ENCODE measurements at regions not wholly inside any gene's neighbourhood (a gene's known extent, or its start where the extent isn't known, plus 50 kb on each side); places are given as distances from the start of the nearest gene placed in this dataset.

GRCh38 chr9:129406278-129407225 lies 214.3 kb downstream of the C9orf50 start:
- no peak for ATAC-seq (ENCODE audit: low FRiP score in 2 of 2)
- Histone ChIP-seq H3K9me3 (no peaks in the 10 kb centered on the region), H3K27me3 (no peaks in the 10 kb centered on the region), H3K36me3 (no peaks in the 10 kb centered on the region), H3K4me1 (peaks cover 5 to 13% (median 9%) of the 10 kb centered on the region in 4 donors), H3K4me3 (no peak overlapping the region), H3K27ac (no peak overlapping the region)
- WGBS, 2 donors = 72 to 78% methylated on average over 20 to 25 of the region's 25 CpGs
- TF ChIP-seq, protein P1, sequence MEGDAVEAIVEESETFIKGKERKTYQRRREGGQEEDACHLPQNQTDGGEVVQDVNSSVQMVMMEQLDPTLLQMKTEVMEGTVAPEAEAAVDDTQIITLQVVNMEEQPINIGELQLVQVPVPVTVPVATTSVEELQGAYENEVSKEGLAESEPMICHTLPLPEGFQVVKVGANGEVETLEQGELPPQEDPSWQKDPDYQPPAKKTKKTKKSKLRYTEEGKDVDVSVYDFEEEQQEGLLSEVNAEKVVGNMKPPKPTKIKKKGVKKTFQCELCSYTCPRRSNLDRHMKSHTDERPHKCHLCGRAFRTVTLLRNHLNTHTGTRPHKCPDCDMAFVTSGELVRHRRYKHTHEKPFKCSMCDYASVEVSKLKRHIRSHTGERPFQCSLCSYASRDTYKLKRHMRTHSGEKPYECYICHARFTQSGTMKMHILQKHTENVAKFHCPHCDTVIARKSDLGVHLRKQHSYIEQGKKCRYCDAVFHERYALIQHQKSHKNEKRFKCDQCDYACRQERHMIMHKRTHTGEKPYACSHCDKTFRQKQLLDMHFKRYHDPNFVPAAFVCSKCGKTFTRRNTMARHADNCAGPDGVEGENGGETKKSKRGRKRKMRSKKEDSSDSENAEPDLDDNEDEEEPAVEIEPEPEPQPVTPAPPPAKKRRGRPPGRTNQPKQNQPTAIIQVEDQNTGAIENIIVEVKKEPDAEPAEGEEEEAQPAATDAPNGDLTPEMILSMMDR (IDR thresholded peaks at IDR 0.05) = no peak
- TF ChIP-seq POLR2A (IDR thresholded peaks at IDR 0.05) (no peak), POLR2AphosphoS5 (IDR thresholded peaks at IDR 0.05) (no peak), EP300 (IDR thresholded peaks at IDR 0.05) (no peak)
- DNase-seq = peak in 1 of 2 donors; percentile 83

GRCh38 chr9:129405827-129406213 lies 215.1 kb downstream of the C9orf50 start:
- Histone ChIP-seq H3K4me1 (peaks cover 4 to 13% (median 9%) of the 10 kb centered on the region in 4 donors), H3K4me3 (no peak overlapping the region), H3K36me3 (no peaks in the 10 kb centered on the region), H3K9me3 (no peaks in the 10 kb centered on the region), H3K27me3 (no peaks in the 10 kb centered on the region), H3K27ac (no peak overlapping the region)
- WGBS, 2 donors = 76 to 92% methylated on average over 3 to 6 of the region's 6 CpGs
- DNase-seq (no peak), ATAC-seq (ENCODE audit: low FRiP score in 2 of 2) (no peak)
- TF ChIP-seq, protein P1 (IDR thresholded peaks at IDR 0.05) = no peak
- TF ChIP-seq EP300 (IDR thresholded peaks at IDR 0.05) (no peak), POLR2AphosphoS5 (IDR thresholded peaks at IDR 0.05) (no peak)

GRCh38 chr9:129405089-129405826 lies 215.6 kb downstream of the C9orf50 start:
- 83 to 87% methylated on average over 11 to 13 of the region's 13 CpGs for WGBS, 2 donors
- no peak for ATAC-seq (ENCODE audit: low FRiP score in 2 of 2)
- H3K36me3 ChIP-seq = no peaks in the 10 kb centered on the region

GRCh38 chr9:129404621-129405020 lies 216.3 kb downstream of the C9orf50 start:
- Histone ChIP-seq H3K27me3 (no peaks in the 10 kb centered on the region), H3K36me3 (no peaks in the 10 kb centered on the region), H3K4me1 (peaks cover 4 to 13% (median 11%) of the 10 kb centered on the region in 4 donors), H3K9me3 (no peaks in the 10 kb centered on the region), H3K4me3 (no peak overlapping the region), H3K27ac (no peak overlapping the region)
- TF ChIP-seq POLR2A (IDR thresholded peaks at IDR 0.05) = no peak
- no peak for ATAC-seq (ENCODE audit: low FRiP score in 2 of 2)
- no peak for DNase-seq
- WGBS, 2 donors = 93 to 95% methylated on average over 5 of the region's 8 CpGs

More at GRCh38 chr9:129405089-129405826, 215.6 kb downstream of the C9orf50 start:
- no peak for DNase-seq
- H3K4me1 ChIP-seq = peaks cover 4 to 13% (median 9%) of the 10 kb centered on the region in 4 donors
- H3K9me3 ChIP-seq = no peaks in the 10 kb centered on the region
- TF ChIP-seq EP300 (IDR thresholded peaks at IDR 0.05) (no peak), POLR2A (IDR thresholded peaks at IDR 0.05) (no peak), POLR2AphosphoS5 (IDR thresholded peaks at IDR 0.05) (no peak)
- TF ChIP-seq, protein P1 (IDR thresholded peaks at IDR 0.05) = no peak
- no peaks in the 10 kb centered on the region for H3K27me3 ChIP-seq
- H3K4me3 ChIP-seq = no peak overlapping the region
- no peak overlapping the region for H3K27ac ChIP-seq
